Sciatic nerve (tissue), 2 donors: ENCODE measurements at regions not wholly inside any gene's neighbourhood (a gene's known extent, or its start where the extent isn't known, plus 50 kb on each side); places are given as distances from the start of the nearest gene placed in this dataset.

Experiments used
- ATAC-seq: fragments of 200-7000 bp; cut with Tn5 transposase; one replicate; pipeline ENCODE4 v1.9.1; 2020; ENCODE audit warnings: mild to moderate bottlenecking, moderate library complexity
- DNase-seq: peaks from one replicate; pipeline ENCODE4 v3.0.0-alpha.2; 2020; ENCODE audit warnings: low spot score
- intact Hi-C: fragments of 100-400 bp; cut with DNase I; formaldehyde crosslinking; loops from one replicate; pipeline ENCODE4 v1.14.2; 2022
- donor health status: DM: no; HTN: no; CAD: no.
- donor health status: DM: no; HTN: no; CAD: no.

GRCh38 chr12:115253049-115253448 is 569.1 kb upstream of the TBX3 start:
- ATAC-seq (no peak), DNase-seq (no peak)
- intact Hi-C loops: no loop called here

GRCh38 chr12:115251727-115252126 is 567.8 kb upstream of the TBX3 start:
- intact Hi-C loops: no loop called here
- DNase-seq (no peak), ATAC-seq (no peak)

DNA sequence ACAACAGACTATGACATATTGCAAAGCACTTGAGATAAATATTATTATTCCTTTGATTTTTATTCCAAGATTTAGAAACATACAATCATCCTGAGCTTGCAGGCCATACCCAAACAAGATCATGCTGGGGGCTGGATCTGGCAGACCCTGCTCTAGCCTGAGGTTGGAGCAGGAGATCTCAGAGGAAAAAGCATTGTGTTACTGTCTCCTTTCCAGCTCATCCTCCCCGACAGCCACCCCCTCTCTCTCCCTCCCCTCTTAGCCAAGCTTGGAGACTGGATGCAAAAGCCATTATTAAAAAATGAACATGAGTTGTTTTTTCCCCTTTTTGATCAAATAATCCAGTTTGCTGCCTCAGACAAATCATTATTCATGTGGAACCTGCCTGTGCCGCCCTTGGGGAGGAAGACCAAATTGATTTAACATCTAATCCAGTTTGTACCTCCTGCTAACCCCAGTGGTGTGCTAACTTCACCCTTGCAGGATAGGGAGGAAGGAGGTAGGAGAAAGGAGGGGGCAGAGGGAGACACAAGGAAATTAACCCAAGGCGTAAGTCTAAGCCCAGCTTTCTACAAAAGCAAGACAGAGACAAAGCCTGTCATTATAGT is 565.8 kb upstream of the TBX3 start:
- DNase-seq (no peak), ATAC-seq (no peak)
- intact Hi-C loops: no loop called here

DNA sequence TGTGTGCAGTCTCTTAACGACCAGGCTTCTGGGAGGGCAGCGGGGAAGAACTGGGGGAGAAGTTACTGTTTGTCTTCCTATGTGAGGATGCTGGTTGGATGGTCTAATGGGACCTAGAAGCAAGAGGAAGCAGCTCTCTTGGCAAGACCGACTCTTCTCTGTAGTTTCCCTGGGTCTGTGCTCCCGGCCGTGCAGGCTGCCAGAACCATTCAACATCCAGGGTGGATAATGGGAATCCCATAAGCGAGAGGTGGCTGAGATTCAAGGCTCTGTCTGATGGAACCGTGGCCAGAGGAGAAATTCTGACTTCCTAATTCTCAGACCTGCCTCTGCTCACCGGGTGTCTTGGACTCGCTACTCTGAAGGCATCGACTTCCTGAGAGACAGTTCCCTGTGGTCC is 561.0 kb upstream of the TBX3 start:
- DNase-seq (no peak), ATAC-seq (no peak)
- intact Hi-C loops: no loop called here

DNA sequence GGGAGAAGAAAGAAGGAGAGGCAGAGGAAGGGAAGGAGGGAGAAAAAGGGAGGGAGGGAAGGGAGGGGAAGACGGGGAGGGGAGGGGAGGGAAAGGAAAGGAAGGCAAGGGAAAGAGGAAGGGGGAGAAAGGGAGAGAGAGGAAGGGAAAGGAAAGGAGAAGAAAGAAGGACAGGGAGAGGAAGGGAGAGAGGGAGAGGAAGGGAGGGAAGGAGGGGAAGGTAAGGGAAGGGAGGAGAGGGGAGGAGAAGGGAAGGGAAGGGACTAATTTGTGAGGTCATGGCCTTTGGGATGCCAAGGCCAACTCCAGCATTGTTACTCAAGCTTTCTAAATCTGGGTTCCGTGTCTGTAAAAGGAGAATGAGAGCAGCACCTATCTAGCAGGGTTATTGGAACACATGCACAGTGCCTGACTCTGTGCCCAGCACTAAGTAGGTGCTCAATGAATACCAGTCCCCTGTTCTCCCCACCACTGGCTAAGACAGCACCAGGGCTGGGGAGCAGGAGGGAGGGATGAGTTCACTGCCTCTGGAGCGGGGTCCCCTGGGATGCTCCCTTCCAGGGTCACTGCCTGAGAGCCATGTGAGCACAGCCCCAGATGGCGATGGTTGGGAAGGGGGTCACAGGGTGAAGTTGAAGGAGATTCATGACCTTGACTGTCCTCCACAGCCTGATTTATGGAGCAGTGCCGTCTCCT is 560.1 kb upstream of the TBX3 start:
- no peak for DNase-seq
- intact Hi-C loops: no loop called here
- no peak for ATAC-seq

DNA sequence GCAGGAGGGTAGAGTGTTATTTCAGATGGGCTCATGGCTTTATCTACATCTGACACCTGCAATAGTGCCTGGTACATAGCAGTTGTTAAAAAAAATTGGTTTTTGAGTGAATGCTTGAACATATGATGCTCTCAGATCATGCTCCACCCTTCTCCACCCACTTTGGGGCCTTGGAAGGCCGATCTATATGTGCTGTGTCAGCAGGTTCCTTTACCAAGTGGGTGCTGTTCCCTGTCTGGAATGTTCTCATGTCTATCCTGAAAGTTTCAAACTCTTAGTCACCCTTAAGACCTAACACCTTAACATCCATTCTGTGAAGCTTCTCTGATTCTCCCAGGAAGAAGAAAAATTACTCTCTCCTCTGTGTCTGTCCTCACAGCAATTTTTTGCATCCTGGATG is 556.3 kb upstream of the TBX3 start:
- ATAC-seq: no peak
- no peak for DNase-seq
- intact Hi-C loops: no loop called here

DNA sequence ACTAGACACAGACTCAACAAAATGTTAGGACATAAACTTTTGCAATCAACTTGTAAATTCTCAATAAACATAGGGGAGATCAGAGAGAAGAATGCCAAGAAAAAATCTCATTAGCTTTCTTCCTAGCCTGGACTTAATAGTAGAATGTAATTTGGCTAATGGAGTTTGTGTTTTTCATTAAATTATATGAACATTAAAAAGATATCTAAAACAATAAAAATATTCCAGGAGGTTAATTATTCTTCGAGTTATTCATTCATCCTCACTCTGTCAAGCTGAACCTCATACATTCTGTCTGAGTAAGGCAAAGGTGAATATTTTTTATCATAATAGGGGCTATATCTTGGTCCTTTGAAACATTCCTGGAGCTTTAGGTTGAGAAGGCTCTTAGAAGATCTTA is 551.9 kb upstream of the TBX3 start:
- ATAC-seq (no peak), DNase-seq (no peak)
- intact Hi-C loops: no loop called here

DNA sequence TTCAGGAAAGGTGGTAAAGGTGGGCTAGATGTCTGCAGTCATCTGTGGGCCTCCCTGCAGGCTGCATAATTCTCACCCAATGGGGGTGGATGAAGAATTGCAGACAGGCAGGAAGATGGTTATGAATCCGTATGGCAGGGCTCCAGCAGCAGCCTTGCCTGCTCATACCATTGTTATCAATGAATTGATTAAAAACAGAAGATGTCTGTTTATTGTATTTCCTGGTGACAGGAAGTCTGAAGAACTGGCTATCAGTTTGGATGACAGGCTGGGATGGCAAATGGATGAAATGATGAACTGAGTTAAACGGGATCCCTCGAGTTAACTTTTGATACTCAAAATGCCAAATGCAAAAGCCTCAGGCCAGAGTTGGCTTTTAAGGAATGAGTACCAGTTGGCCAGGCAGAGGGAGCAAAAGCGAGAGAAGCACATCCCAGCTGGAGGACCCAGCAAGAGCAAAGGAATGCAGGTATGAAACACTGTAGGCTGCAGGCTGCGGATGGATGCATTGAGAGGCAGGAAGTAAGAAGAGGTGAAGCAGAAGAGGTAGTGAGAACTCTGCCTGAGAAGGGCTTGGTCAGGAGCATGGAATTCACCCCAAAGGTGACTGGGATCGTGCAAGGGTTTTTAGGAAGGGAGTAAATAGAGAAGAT is 550.0 kb upstream of the TBX3 start:
- no peak for DNase-seq
- ATAC-seq: no peak
- intact Hi-C loops: no loop called here

- DNase-seq (no peak), ATAC-seq (no peak)
- intact Hi-C loops: no loop called here
These were observed 548.6 kb upstream of the TBX3 start for GRCh38 chr12:115232455-115233156.

- intact Hi-C loops: no loop called here
- no peak for ATAC-seq
- no peak for DNase-seq
These were observed 546.6 kb upstream of the TBX3 start for GRCh38 chr12:115230606-115231005.

- no peak for DNase-seq
- intact Hi-C loops: no loop called here
- ATAC-seq: no peak
These were observed 545.5 kb upstream of the TBX3 start for GRCh38 chr12:115229517-115229916.

GRCh38 chr12:115228434-115228833 is 544.5 kb upstream of the TBX3 start:
- intact Hi-C loops: no loop called here
- DNase-seq: no peak
- ATAC-seq: no peak

GRCh38 chr12:115227137-115227615 is 543.2 kb upstream of the TBX3 start:
- intact Hi-C loops: no loop called here
- DNase-seq: no peak
- ATAC-seq: no peak

DNA sequence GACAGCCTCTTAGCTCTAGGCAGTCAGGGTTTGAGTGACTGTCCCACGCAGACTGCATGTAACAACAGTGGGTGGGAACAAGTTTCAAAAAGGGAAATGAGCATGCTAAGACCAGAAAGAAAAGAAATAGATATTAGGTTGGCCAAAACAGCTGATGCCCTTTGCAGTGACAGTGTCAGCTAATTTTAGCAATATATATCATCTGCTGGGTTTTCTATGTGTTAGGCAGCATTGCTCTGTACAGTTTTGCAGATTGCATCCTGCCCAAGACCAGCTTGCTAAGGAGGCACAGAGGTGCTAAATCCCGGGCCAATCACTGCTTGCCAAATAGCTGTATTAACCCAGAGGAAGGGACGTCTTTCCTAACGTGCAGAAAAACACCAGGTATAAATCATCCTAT is 541.9 kb upstream of the TBX3 start:
- no peak for DNase-seq
- ATAC-seq: no peak
- intact Hi-C loops: no loop called here

- intact Hi-C loops: no loop called here
- ATAC-seq (no peak), DNase-seq (no peak)
These were observed 540.0 kb upstream of the TBX3 start for GRCh38 chr12:115223991-115224390.

DNA sequence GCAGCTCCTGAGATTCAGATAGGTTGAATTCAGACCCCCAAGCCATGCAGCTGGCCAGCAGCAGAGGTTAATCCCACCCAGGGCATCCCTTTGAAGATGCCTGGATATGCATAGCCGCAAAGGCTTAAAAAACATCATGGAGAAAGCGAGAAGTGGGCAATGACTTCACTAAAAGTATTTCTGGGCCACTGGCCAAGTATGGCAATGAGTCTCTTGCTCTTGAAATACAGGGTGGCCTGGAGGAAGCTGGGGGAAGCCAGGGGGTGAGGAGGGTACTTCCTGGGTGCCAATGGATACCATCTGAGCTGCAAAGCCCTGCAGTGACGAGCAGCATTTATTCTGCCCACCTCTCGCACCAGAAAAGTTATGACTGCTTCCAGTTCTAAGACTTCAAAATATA is 539.3 kb upstream of the TBX3 start:
- no peak for ATAC-seq
- no peak for DNase-seq
- intact Hi-C loops: no loop called here

GRCh38 chr12:115222220-115222619 is 538.2 kb upstream of the TBX3 start:
- intact Hi-C loops: no loop called here
- no peak for ATAC-seq

DNA sequence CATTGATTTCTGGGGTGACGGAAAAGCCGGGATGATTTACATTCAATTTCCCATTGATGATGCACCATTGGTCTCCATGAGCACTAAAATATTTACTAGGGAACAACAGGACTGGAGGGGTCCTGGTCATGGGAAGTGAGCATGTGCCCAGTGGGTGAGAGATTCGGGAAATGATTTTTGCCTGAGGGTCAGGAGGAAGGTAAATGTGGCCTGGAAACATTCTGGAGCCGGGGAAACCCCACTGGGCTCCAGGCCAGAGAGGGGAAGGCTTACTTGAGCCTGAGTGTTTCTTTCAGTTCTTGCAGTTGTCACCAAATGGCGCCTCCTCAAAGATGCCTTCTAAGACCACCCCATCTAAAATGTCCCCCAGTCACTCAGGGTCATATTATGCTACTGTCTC is 532.3 kb upstream of the TBX3 start:
- intact Hi-C loops: no loop called here
- no peak for ATAC-seq
- DNase-seq: no peak

More at GRCh38 chr12:115222220-115222619, 538.2 kb upstream of the TBX3 start:
- DNase-seq: no peak

DNA sequence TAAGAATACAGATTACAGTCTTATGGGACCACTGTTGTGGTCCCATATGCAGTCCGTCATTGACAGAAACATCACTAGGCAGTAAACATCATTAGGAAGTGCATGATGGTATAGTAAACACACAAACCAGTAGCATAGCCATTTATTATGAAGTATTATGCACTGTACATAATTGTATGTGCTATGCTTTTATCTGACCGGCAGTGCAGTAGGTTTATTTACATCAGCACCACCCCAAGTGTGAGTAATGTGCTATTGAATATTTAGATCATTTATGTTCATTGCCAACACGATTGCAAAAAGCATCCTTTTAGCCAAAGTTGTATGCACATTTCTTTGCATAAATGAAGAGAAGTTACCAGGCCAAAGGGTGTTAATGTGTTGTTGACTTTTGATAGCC is 531.6 kb upstream of the TBX3 start:
- ATAC-seq (no peak), DNase-seq (no peak)
- intact Hi-C loops: no loop called here

GRCh38 chr12:115213538-115214016 is 529.6 kb upstream of the TBX3 start:
- ATAC-seq (peak; percentile 50), DNase-seq (no peak)
- intact Hi-C loops: no loop called here
